ENCODE measurements at regions not wholly inside any gene's neighbourhood (a gene's known extent, or its start where the extent isn't known, plus 50 kb on each side); places are given as distances from the start of the nearest gene placed in this dataset.

DNA sequence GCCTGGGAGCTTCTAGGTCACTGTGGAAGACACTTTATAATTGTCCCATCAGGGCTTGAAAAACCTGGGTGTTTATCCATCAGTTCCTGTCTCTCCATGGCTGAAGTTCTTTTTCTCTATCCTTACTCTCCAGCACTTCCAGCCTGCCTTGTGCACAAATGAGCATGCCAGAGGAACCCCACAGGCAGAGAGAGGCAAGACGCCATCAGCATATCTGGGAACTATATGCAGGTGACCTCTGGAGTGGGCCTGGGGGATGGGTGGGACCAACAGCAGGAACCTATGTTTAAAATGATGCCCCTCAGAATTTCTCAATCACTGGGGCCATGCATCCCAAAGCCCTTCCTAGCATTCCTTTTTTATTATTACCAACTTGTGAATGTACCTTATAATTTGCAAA lies 156.2 kb upstream of the PARD3B start (continued):
- TF ChIP-seq CTCF (conservative IDR thresholded peaks at IDR 0.05; ENCODE audit: low read depth in 2 of 2) (no peak), REST (IDR thresholded peaks at IDR 0.05; ENCODE audit: unreplicated experiment) (no peak)

DNA sequence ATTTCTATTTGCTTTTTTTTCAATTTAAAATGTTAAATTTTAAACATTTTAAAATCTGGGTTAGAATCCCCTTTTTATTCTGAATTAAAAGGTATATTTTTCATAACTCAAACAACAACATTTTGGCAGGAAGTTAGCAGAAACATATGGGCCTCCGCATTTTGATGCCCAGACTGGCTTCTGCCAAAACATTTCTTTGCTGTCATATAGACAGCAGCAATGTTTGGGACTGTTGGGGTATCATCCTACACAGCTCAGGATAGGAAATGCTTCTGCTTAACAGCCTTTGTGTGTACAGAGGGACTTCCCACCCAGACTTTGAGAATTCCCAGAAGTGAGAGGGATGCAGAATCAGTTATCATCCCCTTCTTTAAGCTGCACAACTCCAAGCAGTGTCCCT lies 155.4 kb upstream of the PARD3B start:
- Histone ChIP-seq H3K79me2 (replicated peaks; ENCODE audit: insufficient read depth) (no peaks in the 10 kb centered on the region), H3K9me2 (ENCODE audit: insufficient read depth) (0 out of 2 replicates have a peak, but pooled peaks cover 12% of the 10 kb centered on the region), H3K4me1 (ENCODE audit: insufficient read depth) (peaks cover 8% of the 10 kb centered on the region; the same call in 1 of the 2 replicates), H3K27me3 (ENCODE audit: insufficient read depth) (no peaks in the 10 kb centered on the region), H2AFZ (no peak overlapping the region), H4K20me1 (replicated peaks; ENCODE audit: insufficient read depth) (no peaks in the 10 kb centered on the region), H3F3A (replicated peaks; ENCODE audit: low read depth) (no peaks in the 10 kb centered on the region), H3K27ac (ENCODE audit: low read depth) (no peak overlapping the region), H3K4me2 (no peak overlapping the region), H3K4me3 (no peak overlapping the region), H3K36me3 (ENCODE audit: insufficient read depth) (no peaks in the 10 kb centered on the region)
- Mint-ChIP-seq H3K4me3 (no peak overlapping the region), H3K27me3 (ENCODE audit: insufficient read depth, low read depth, poor library complexity) (peaks cover 2% of the 10 kb centered on the region), H3K9me3 (no peaks in the 10 kb centered on the region; the same call in 2 of the 3 replicates), H3K36me3 (ENCODE audit: low read depth) (no peaks in the 10 kb centered on the region), H3K4me1 (peaks cover 6% of the 10 kb centered on the region; the same call in 2 of the 3 replicates), H3K27ac (no peak overlapping the region)
- ATAC-seq (no peak), DNase-seq (ENCODE audit: low spot score) (no peak)
- TF ChIP-seq STAT1 (IDR thresholded peaks at IDR 0.05; ENCODE audit: unreplicated experiment) = no peak

GRCh38 chr2:204395539-204395938 lies 149.7 kb upstream of the PARD3B start:
- Histone ChIP-seq H3K36me3 (ENCODE audit: insufficient read depth) (no peaks in the 10 kb centered on the region), H3K27ac (ENCODE audit: low read depth) (no peak overlapping the region), H3K79me2 (replicated peaks; ENCODE audit: insufficient read depth) (no peaks in the 10 kb centered on the region), H3K4me2 (no peak overlapping the region), H3K4me3 (no peak overlapping the region), H3K27me3 (ENCODE audit: insufficient read depth) (no peaks in the 10 kb centered on the region), H3K9me2 (ENCODE audit: insufficient read depth) (0 out of 2 replicates have a peak, but pooled peaks cover 3% of the 10 kb centered on the region), H3K4me1 (ENCODE audit: insufficient read depth) (no peaks in the 10 kb centered on the region), H3F3A (replicated peaks; ENCODE audit: low read depth) (no peaks in the 10 kb centered on the region), H2AFZ (no peak overlapping the region), H4K20me1 (replicated peaks; ENCODE audit: insufficient read depth) (no peaks in the 10 kb centered on the region)
- no peaks in the 10 kb centered on the region for H3K4me1 Mint-ChIP-seq
- H3K36me3 Mint-ChIP-seq (ENCODE audit: low read depth) = no peaks in the 10 kb centered on the region
- no peaks in the 10 kb centered on the region for H3K9me3 Mint-ChIP-seq
- H3K4me3 Mint-ChIP-seq = no peak overlapping the region
- peaks cover 2% of the 10 kb centered on the region for H3K27me3 Mint-ChIP-seq (ENCODE audit: insufficient read depth, low read depth, poor library complexity)
- DNase-seq (ENCODE audit: low spot score) = no peak
- ATAC-seq = no peak
- no peak overlapping the region for H3K27ac Mint-ChIP-seq
- TF ChIP-seq CREB1 (CRISPR knock-in tag; IDR thresholded peaks at IDR 0.05; ENCODE audit: low read depth) (no peak), JUNB (IDR thresholded peaks at IDR 0.05; ENCODE audit: unreplicated experiment) (no peak), REST (IDR thresholded peaks at IDR 0.05; ENCODE audit: unreplicated experiment) (no peak), EZH2phosphoT487 (IDR thresholded peaks at IDR 0.05; ENCODE audit: unreplicated experiment) (no peak), CTCF (conservative IDR thresholded peaks at IDR 0.05; ENCODE audit: low read depth in 2 of 2) (no peak), ZNF331 (CRISPR knock-in tag; IDR thresholded peaks at IDR 0.05; ENCODE audit: low read depth) (no peak)
- TF ChIP-seq, protein P1, sequence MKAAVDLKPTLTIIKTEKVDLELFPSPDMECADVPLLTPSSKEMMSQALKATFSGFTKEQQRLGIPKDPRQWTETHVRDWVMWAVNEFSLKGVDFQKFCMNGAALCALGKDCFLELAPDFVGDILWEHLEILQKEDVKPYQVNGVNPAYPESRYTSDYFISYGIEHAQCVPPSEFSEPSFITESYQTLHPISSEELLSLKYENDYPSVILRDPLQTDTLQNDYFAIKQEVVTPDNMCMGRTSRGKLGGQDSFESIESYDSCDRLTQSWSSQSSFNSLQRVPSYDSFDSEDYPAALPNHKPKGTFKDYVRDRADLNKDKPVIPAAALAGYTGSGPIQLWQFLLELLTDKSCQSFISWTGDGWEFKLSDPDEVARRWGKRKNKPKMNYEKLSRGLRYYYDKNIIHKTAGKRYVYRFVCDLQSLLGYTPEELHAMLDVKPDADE (IDR thresholded peaks at IDR 0.05) = no peak

All from GM23338 (cell line).